MM.1S (cell line): ENCODE measurements at regions not wholly inside any gene's neighbourhood (a gene's known extent, or its start where the extent isn't known, plus 50 kb on each side); places are given as distances from the start of the nearest gene placed in this dataset.

Source experiments
- CTCF ChIP-seq: fragments of 300-600 bp; sonication (generic); IDR thresholded peaks from 2 replicates; pipeline ENCODE4 v1.5.1; 2016; ENCODE audit warnings: antibody characterized with exemption, low read length, mixed read lengths
- EZH2 ChIP-seq: fragments of 300-600 bp; sonication (generic); optimal IDR thresholded peaks from 2 replicates; pipeline ENCODE3; 2017; ENCODE audit warnings: low read depth, mild to moderate bottlenecking, antibody characterized with exemption, low read length, mixed read lengths
- EZH2phosphoT487 ChIP-seq: fragments of 300-600 bp; sonication (generic); IDR thresholded peaks from 2 replicates; pipeline ENCODE4 v1.6.1; 2018; ENCODE audit warnings: antibody characterized with exemption, low read length

- no peak for TF ChIP-seq CTCF
- TF ChIP-seq EZH2phosphoT487, result no peak
- no peak for TF ChIP-seq EZH2
These were observed 178.8 kb downstream of the NRIP1 start for GRCh38 chr21:14886001-14886400.
